GM12878 (cell line): ENCODE measurements at regions not wholly inside any gene's neighbourhood (a gene's known extent, or its start where the extent isn't known, plus 50 kb on each side); places are given as distances from the start of the nearest gene placed in this dataset.

Source experiments
- BCL11A ChIP-seq: IDR thresholded peaks from 2 replicates; pipeline ENCODE4 v1.6.1; 2011; ENCODE audit warnings: low read depth, low read length
- BMI1 ChIP-seq: fragments of 450-650 bp; IDR thresholded peaks from 2 replicates; pipeline ENCODE4 v1.6.1; 2016; ENCODE audit warnings: mild to moderate bottlenecking, moderate library complexity, borderline replicate concordance
- CBFB ChIP-seq: IDR thresholded peaks from 2 replicates; pipeline ENCODE4 v1.6.1; 2016; ENCODE audit warnings: antibody characterized with exemption, low read depth
- HDAC2 ChIP-seq: fragments of 200-600 bp; sonication (generic); IDR thresholded peaks from 2 replicates; pipeline ENCODE4 v1.6.1; 2017
- SMC3 ChIP-seq: IDR thresholded peaks from 2 replicates; pipeline ENCODE4 v1.6.1; 2011; ENCODE audit warnings: low read length, improper control_type of control experiment, borderline replicate concordance
- ZNF274 ChIP-seq: IDR thresholded peaks from one replicate; pipeline ENCODE4 v1.8.0; 2011; ENCODE audit not compliant: insufficient read length, insufficient read depth
- ZNF384 ChIP-seq: IDR thresholded peaks from 2 replicates; pipeline ENCODE4 v1.6.1; 2012; ENCODE audit warnings: low read depth, mild to moderate bottlenecking, low read length, improper control_type of control experiment, borderline replicate concordance
- TF ChIP-seq, protein P1 (sequence below): fragments of 450-650 bp; IDR thresholded peaks from 2 replicates; pipeline ENCODE4 v1.6.1; 2016; ENCODE audit warnings: mild to moderate bottlenecking, moderate library complexity, borderline replicate concordance
- TF ChIP-seq, protein P2 (sequence below): IDR thresholded peaks from 2 replicates; pipeline ENCODE4 v1.6.1; 2011; ENCODE audit warnings: low read depth, mild to moderate bottlenecking, low read length, moderate library complexity, borderline replicate concordance; ENCODE audit errors: extremely low read depth

DNA sequence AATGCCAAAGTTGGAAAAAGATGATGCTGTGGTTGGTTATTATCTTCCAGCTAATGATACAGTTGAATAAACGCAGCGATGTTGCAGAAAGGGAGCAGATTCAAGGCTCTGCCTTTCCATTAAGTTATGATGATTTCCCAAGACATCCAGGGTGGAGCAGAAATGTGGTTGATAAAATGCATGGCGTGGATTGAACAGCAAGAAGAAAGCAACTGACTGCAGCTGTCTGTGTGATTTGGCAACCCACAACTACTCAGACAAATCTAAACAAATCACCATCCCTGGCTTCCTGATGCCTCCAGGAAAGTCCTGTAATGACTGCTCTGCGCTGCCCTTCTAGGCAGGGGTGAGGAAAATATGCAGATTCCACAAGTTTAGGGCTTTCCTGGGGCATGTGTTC lies 166.3 kb downstream of the NRP2 start (continued):
- TF ChIP-seq, protein P1, sequence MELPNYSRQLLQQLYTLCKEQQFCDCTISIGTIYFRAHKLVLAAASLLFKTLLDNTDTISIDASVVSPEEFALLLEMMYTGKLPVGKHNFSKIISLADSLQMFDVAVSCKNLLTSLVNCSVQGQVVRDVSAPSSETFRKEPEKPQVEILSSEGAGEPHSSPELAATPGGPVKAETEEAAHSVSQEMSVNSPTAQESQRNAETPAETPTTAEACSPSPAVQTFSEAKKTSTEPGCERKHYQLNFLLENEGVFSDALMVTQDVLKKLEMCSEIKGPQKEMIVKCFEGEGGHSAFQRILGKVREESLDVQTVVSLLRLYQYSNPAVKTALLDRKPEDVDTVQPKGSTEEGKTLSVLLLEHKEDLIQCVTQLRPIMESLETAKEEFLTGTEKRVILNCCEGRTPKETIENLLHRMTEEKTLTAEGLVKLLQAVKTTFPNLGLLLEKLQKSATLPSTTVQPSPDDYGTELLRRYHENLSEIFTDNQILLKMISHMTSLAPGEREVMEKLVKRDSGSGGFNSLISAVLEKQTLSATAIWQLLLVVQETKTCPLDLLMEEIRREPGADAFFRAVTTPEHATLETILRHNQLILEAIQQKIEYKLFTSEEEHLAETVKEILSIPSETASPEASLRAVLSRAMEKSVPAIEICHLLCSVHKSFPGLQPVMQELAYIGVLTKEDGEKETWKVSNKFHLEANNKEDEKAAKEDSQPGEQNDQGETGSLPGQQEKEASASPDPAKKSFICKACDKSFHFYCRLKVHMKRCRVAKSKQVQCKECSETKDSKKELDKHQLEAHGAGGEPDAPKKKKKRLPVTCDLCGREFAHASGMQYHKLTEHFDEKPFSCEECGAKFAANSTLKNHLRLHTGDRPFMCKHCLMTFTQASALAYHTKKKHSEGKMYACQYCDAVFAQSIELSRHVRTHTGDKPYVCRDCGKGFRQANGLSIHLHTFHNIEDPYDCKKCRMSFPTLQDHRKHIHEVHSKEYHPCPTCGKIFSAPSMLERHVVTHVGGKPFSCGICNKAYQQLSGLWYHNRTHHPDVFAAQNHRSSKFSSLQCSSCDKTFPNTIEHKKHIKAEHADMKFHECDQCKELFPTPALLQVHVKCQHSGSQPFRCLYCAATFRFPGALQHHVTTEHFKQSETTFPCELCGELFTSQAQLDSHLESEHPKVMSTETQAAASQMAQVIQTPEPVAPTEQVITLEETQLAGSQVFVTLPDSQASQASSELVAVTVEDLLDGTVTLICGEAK: no peak
- TF ChIP-seq CBFB (no peak), ZNF274 (no peak), BMI1 (no peak), HDAC2 (no peak), BCL11A (no peak), ZNF384 (no peak), SMC3 (no peak)
- TF ChIP-seq, protein P2, sequence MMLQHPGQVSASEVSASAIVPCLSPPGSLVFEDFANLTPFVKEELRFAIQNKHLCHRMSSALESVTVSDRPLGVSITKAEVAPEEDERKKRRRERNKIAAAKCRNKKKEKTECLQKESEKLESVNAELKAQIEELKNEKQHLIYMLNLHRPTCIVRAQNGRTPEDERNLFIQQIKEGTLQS: no peak
- TF ChIP-seq, all 136 proteins: peak for 0
